HG03439 (cell line): ENCODE measurements at regions not wholly inside any gene's neighbourhood (a gene's known extent, or its start where the extent isn't known, plus 50 kb on each side); places are given as distances from the start of the nearest gene placed in this dataset.

Experiments
- ATAC-seq: cut with Tn5 transposase; IDR thresholded peaks from one replicate; pipeline ENCODE4 v1.9.1; 2021; ENCODE audit warnings: mild to moderate bottlenecking, moderate library complexity; ENCODE audit not compliant: unreplicated experiment

GRCh38 chr3:59167756-59168155 lies 117.9 kb upstream of the CFAP20DC start:
- no peak for ATAC-seq

DNA sequence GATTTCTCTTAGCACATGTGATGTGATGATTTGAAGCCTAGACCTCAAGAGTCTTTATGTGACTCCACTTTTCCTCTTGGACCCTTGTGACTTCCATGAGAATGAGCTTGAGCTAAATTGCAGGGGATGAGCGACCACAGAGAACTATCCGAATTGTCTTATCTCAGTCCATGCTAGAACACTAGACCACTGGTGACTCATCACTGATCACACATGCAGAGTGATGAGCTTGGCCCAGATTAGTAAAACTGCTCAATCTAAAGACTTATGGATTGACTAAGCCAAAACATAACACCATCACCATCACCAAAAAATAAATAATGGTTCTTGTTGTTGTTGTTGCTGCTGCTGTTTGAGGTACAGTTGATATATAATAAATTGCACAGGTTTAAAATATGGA lies 114.1 kb upstream of the CFAP20DC start:
- ATAC-seq, result no peak

DNA sequence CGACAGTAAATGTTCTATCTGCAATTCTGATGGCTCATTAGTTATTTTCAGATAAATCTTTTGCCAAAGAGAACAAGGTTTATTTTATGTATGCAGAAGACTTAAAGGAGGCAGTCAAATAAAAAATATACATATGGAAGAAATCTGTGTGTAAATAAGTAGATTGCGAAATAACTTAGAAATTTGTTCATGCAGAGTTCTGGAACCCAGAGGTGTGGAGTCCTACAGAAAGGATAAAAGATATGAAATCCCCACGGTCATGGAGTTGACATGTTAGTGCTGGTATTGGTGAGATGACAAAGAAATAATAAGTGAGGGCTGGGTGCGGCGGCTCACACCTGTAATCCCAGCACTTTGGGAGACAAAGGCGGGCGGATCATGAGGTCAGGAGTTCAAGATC lies 111.2 kb upstream of the CFAP20DC start:
- no peak for ATAC-seq

DNA sequence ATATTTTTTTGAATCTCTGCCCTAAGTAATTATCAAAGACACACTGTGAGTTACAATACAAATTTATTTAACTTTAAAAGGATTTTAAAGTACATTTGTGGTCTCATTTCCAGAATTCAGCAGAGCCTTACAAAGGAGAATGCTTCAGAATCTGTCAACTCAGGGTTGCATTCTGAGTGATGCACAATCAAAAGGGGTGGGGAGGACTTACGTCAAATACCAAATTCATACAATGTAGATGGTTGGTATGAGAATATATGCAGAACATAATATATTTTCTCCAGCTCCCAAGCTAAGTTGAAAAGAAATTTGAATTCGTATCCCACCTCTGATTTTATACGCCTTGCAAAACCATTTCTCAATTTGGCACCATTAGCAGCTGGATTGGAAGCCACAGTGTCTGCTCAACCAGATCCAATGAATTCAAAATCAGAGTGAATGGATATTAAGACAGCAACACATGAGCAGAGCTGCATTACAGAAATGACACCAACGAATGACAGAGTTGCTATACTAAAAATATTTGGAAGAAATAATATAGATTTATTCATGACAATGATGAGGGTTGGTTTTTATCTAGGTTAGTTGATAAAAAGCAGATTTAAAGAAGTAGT lies 110.4 kb upstream of the CFAP20DC start:
- no peak for ATAC-seq

- no peak for ATAC-seq
These were observed 103.8 kb upstream of the CFAP20DC start for GRCh38 chr3:59153648-59154047.

DNA sequence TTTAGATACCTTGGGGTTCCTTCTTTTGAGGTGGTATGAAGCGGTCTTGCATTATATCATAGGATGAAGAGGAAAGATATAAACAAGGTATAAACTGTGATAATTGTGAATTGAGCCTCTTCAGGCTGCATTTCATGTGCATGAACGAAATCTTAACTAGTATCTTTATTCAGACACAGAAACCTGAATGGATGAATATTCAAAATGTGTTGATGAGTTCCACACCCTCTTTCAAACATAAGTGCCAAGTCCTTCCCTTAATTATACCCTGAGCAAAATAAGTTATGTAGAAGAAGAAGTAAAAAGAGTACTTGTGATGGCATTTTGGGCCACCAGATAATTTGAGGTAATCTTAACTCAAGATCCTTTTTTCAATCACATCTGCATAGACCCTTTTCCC lies 103.1 kb upstream of the CFAP20DC start:
- no peak for ATAC-seq

GRCh38 chr3:59150039-59150438 lies 100.2 kb upstream of the CFAP20DC start:
- ATAC-seq, result no peak

GRCh38 chr3:59149166-59149565 lies 99.3 kb upstream of the CFAP20DC start:
- ATAC-seq, result no peak

GRCh38 chr3:59143447-59143846 lies 93.6 kb upstream of the CFAP20DC start:
- no peak for ATAC-seq

DNA sequence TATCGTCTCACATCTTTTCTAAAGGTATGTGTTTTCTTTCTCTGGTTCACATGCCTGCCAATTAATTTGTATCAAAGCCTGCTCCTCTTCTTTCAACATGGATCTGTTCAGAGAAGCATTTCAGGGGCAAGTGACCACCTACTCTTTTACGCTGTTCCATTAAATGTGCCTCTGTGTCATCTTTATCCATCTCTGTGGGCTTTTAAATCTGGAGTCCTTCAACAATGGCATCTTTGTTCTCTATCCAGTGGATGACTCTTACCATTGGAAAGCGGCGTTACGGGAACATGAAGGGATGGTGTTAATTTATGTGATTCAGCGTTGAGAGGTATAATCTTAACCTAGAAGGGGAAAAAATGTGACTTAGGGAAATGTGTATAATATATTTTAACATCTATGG lies 92.7 kb upstream of the CFAP20DC start:
- ATAC-seq, result no peak

DNA sequence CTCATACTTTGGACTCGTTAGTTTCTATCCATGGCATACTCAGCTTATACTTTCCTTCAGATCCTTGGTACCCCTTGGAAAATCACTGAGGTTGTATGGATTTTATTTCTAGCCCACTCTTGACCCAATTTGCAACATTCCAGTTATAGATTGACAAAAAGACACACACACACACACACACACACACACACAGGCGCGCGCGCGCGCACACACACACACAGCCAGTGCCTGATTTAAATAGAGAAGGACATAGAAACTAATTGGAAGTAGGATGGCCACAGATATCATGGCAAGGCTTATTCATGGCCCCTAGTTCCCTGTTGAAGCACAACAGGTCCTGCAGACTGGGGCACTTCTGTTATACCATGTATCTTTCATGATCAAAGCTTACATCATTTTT lies 89.1 kb upstream of the CFAP20DC start:
- ATAC-seq, result no peak

DNA sequence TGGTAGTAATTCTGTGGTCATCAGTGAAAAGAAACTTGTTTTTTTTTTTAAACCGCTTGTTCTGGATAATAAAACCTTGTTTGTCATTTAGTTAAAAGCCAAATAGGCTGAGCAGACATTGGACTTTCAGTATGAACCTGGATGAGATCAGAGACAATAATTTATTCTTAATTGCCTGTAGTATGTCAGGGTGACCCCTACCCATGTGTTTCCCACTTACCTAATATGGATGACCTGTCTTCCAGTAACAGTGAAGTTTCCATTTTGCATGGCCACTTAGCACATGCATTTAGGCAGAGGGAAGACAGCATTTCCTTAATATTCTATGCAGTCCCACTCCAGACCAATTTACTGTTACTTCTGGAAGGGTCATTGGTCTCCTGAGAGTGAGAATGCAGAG lies 87.6 kb upstream of the CFAP20DC start:
- ATAC-seq, result no peak

GRCh38 chr3:59136081-59136480 lies 86.3 kb upstream of the CFAP20DC start:
- ATAC-seq, result no peak

DNA sequence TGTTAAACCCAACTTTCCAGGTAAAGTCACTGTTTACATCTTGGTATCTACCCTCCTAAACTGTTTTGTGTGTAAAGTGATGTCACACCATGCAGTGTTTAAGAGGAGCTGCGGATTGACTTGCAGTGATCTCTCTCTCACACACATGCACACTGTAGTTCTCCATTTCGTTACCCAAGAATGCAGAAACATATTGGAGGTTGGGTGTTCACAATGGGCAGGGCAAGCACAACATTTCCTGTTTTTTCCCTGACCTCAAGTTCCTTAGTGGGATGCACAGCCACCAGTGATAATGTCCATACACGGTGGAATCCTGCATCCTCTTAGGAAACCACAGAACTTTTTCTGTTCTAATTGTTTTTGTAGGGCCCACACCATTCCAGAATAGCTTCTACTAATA lies 85.3 kb upstream of the CFAP20DC start:
- ATAC-seq, result no peak

DNA sequence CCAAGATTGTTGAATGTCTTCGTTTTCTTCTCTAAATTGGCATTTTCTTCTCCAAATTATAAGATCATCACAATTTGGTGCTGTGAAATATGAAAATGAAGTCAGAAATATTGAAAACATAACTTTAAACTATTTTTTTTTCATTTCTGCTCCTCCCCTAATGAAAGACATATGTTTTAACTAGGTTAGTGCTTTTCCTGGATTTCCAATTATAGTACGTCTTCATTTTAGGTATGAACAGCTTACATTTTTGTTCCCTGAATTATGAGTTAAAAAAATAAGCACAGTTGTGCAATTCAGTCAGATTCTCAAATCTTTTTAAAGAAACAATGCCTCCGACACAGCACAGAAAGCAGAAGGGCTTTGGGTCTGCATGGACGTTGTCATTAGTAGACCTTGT lies 83.5 kb upstream of the CFAP20DC start:
- ATAC-seq, result no peak

GRCh38 chr3:59131016-59131766 lies 81.4 kb upstream of the CFAP20DC start:
- no peak for ATAC-seq

GRCh38 chr3:59128685-59129084 lies 78.9 kb upstream of the CFAP20DC start:
- ATAC-seq, result no peak

DNA sequence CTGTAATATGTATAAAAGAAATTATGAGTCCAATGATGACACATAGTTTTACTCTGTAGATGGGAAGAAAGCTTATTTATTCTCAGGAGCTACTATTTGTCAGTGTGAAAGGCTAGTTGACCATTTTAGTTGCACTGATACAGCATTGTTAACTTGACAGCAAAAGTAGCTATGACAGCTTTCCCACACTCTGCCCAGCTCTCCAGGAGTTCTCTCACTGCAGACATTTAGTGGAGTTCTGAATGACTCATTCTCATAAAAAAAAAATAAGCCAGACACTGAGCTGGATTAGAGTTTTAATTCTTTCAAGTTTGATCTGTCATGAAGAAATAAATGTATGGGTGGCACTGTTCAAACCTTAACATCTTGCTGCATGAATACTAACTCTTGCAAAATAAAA lies 77.2 kb upstream of the CFAP20DC start:
- no peak for ATAC-seq

DNA sequence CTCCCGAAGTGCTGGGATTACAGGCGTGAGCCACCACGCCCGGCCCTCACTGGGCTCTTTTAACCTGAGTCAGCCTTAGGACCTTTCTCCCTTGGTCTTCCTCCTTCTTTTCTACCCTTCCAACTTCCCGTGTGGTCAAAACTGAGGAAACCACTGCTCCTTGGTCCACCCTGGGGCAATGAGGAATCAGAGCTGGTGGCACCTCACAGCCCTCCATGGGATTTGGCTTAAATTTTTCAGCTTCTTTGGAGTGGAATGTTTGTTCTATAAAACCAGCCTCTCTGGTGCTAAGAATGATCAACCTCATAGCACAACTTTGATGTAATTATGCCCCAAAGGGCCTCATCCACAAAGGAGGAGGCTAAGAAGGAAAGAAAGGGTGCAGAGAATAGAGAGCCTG lies 76.6 kb upstream of the CFAP20DC start:
- no peak for ATAC-seq

DNA sequence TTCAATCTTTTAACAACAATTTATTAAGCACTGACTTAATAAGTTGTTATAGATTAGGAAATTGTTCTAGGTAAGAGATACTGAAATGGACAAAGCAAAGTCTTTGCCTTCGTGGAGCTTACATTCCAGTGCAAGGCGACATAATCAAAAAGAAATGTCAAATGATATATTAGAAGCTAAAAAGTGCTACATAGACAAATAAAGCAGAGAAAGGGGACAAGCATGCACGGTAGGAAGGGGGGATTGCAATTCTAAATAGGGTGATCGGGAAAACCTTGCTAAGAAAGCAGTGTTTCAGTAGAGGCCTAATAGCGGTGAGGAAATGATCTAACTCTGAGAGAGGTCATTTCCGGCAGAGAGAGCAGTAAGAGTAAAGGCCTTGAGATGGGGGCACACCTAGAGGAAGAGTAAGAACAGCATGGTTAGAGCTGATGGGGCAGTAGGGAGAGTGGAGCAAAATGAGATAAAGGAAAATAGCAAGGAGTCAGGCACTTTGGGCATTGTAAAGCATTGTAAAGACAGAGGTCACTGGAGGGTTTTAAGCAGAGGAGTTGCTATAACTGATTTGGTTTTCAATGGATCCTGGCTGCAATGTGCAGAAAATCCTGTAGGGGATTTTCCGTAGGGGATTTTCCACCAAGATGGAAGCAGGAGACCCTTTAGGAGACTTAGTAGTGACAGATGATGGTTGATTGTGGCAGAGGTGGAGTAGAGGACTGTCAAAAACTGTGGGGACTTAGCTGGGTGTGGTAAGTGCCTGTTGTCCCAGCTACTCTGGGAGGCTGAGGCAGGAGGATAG lies 71.7 kb upstream of the CFAP20DC start:
- ATAC-seq, result no peak

- no peak for ATAC-seq
These were observed 69.1 kb upstream of the CFAP20DC start for GRCh38 chr3:59118928-59119327.

DNA sequence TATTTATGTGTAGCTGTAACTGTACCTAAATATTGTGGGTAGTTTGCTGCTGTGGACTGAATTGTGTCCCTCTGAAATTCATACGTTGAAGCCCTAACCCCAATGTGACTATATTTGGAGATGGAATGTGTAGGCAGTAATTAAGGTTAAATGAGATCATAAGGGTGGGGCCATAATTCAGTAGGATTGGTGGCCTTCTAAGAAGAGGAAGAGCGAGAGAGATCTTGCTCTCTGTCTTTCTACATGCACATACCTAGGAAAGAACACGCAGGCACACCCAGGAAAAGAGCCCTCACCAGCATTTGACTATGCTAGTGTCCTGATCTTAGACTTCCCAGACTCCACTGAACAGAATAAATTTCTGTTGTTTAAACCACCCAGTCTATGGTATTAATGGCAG lies 67.6 kb upstream of the CFAP20DC start:
- ATAC-seq, result no peak
